Activated CD8-positive, alpha-beta memory T cell treated with anti-CD3 and anti-CD28 coated beads, Interleukin-2, amount 50 U/mL, for 1 hour (primary cell): ENCODE measurements at regions not wholly inside any gene's neighbourhood (a gene's known extent, or its start where the extent isn't known, plus 50 kb on each side); places are given as distances from the start of the nearest gene placed in this dataset.
"Not testable (repeated sequence)": the region's sequence is repeated elsewhere in the genome, so short reads cannot be mapped to it uniquely, and the experiment has no call there.

Experiments used
- DNase-seq: peaks from one replicate; pipeline ENCODE4 v3.0.0-alpha.2; 2020; ENCODE audit errors: extremely low read depth

DNA sequence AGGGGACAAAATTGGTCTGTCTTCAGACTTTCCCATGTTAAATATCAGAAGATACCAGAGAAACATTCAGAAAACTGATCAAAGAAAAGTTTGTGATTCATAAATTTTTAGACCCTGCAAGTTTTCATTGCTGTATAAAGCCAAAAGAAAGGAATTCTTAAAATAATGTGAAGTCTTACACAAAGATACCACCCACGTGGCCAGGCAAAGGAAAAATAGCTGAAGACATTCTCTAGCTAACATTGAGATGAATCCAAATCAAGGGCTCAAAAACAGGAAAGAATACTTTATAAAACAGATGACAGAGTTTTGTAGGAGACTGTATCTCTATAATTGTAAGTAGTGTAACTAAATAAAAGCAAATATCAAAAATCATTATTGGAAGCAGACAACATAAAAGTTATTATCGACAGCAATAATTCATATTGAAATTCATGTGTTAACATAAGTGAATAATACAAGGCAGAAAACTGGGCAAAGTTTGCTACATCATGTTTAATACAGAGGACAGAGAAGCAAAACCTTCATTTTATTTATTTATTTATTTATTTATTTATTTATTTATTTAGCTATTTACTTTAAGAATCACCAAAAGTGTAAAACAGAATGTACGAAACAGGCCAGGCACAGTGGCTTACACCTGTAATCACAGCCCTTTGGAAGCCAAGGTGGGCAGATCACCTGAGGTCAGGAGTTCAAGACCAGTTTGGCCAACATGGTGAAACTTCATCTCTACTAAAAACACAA, 204.6 kb upstream of the SLIT2 start:
- DNase-seq: no peak

DNA sequence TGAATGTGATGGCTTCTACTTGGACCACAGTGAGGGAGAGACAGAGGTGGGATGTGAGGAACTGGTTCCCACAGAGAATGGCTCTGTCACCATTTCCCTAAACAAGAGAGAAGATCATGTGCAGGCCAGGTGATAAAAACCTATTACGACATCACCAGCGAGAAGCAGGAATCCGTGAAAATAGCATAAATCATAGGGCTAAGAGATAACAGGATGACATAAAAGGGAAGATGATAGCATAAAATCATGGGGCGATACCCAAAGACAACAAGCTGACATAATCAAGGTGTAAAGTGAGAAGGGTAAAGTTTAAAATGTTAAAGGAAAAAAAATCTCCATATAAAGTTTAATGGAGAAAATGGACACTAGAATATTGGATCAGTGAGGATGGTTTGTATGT, 205.5 kb upstream of the SLIT2 start:
- no peak for DNase-seq

DNA sequence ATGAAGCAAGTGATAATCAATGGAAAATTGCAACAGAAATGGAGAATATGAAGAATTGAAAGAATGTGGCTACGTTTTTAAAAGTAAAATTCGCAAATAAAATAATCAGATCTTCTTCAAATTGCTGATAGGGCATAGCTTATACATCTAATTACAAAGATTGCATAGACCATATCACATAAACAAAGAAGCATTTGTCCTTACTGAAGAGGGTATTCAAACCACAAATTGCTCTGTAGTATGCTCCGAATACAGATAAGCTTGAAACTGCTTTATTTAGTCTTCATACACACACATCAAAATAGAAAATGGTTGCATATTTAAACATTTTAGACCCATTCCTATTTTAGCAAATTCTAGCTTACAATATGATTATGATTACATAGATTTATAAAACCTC, 206.7 kb upstream of the SLIT2 start:
- no peak for DNase-seq

DNA sequence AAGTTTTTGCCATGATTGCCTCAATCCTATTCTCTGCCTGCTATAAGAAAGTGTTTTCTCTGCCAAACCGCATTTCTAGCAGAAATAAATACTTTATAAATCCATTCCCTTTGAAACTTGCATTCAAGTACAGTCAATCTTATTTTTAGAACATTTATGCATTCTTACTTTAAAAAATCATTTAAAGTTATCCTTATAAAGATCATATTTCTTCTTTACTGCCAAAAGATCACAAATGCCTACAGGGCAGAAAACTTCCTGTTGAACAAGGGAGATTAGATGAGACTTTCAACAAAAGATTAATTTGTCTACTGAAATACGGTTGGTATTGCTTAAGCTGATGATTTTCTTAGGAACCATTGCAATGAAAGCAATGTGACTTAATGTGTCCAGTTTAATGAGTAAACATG, 207.2 kb upstream of the SLIT2 start:
- DNase-seq: no peak

DNA sequence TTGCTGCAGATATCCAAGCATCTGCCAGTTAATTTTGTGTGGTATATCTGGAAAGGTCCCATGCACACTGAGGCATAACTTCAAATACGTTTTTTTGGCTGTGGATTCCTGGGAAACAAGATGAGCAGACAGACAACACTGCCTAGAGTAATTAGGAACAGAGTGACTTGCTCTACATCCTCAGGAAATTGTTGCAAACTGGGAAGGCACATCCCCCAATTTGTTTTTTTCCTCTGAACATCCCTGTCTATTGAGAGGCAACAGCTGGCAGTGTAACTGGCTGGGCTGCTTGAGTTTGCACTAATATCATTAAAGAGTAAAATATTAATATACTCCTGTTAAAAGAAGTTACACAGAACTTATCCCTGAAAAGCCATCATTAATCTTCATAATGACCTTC, 207.7 kb upstream of the SLIT2 start:
- no peak for DNase-seq

DNA sequence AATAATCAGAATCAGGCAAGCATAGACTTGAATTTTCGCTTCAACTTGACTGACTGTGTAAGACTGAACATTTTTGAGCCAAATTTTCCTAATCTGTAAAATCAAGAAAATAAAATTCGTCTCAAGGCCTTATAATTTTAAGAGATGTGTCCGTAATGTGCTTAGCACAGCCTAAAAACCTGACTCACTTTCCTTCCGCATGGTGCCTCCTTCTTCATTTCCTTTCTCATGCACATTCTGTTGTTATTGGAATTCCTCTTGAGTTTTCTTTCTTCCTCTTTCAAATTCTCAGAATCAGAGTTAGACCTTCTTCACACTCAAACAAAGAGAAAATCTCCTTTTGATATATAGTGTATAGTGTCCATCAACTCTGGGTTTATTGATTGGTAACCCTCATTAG, 208.9 kb upstream of the SLIT2 start:
- no peak for DNase-seq

DNA sequence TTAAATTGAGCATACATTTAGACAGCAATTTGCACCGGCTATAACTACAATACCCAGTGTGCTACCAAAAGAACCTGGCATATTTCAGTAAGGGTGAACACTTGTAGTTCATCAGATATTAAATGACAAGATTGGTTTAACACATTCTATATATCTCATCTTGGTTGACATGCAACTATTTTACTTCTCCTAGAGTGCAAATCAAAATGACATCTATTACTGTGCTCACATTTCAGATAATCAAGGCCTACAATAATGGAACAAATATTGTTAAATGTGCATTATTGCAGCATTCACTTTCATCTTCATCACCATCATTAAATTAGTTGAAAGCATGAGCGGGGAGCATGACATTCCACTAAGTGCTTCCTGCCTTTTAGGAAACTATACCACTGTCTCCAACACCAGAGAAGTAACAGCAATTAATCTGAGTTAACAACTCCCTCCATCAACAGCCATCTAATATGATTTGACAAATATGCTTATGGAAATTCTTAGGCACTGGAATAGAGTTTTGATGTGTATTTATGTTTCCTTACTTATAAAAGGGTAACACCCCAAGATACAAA, 209.8 kb upstream of the SLIT2 start:
- no peak for DNase-seq

DNA sequence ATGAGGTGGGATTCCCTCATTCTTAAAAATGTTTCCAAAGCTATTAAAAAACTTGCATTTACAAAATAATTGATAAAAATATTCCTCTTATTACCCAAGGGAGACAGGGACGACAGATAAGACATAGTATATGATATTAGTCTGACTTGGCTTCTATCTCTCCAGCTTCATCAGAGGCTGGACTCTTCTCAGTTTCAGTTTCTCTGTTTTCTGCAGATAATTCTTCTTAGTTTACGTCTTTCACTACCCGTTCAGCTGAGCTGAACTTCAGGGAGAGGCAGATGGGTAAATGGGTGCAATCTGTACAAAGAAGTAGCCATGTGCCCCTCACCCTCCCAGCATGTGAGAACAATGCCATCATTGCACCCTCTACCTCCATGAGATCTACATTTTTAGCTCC, 214.0 kb upstream of the SLIT2 start:
- DNase-seq: no peak

DNA sequence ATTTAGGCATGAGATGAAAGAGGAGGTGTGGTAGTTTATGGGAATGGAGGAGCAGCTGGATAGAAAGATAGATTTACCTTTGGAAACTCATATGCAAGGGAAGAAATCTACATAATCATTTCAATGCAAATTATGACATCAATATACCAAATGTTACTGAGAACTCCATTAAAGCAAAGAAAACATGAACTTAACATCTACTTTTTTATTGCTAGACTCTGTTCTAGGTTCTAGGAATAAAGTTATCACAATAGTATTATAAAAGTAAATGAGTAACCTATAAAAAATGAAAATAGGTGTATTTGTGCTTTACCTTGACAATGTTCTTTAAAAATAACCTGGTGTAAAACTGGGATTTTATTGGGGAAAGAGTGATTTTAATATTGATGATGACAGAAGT, 221.6 kb upstream of the SLIT2 start:
- DNase-seq: no peak

DNA sequence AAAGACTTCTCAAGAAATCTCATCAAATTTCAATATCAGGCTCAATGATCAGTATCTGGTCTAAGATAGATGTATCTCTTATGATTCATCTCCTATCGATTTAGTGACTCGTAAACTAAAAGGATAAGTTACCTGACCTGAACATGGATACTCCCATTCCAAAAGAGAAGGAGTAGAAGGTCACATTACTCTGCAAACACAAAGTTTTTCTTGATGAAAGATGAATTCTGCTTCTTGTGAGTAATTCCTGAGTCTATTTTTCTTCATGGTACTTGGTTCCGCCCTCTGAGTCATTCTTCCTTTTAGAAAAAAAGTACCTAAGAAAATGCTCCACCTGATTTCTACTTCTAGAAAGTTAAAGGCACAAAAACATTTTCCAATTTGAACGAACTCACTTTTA, 223.1 kb upstream of the SLIT2 start:
- DNase-seq: no peak

DNA sequence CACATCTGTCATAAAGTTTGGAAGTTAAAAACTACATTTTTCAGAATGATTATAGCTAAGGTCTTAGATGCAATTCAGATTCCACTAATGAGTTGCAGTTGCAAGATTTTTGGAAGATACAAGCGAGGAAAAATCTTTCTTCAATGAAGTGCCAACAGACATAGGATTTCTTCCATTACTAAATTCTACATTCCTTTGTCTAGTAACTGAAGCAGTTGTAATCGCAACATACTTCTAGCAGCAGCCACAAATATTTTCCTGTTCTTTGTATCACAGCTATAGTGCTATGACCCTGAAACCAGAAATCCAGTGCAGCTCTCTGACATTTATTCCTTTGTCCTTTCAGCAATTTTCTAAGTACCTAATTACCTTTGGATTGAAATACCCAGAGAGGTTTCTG, 225.2 kb upstream of the SLIT2 start:
- no peak for DNase-seq

DNA sequence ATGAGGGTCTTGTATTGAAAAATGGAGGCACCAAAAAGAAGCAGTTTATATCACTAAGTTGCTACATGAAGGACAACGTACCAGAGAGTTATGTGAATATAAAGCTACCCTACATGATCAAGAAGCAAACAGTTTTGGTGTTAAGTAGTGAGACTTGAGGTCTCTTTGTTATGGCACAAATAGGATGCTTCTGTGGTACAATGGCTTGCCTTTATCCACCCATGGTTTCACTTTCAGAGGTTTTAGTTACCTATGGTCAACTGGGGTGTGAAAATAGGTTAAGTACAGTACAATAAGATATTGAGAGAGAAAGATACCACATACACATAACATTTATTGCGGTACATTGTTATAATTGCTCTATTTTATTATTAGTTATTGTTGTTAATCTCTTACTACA, 229.2 kb upstream of the SLIT2 start:
- no peak for DNase-seq

DNA sequence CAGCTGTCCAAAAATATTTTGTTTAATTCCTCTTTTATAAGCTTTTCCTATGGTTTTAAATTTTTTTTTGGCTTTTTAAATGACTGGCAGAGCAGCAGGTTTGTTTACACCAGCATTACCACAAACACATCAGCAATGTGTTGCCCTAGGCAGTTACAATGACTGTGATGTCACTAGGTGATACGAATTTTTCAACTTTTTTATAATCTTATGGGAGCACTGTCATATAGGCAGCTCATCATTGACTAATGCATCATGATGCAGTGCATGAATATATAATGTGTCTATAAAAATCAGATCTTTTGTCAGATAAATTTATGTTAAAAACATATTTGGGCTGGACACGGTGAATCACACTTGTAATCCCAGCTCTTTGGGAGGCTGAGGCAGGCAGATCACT, 231.6 kb upstream of the SLIT2 start:
- DNase-seq: no peak

DNA sequence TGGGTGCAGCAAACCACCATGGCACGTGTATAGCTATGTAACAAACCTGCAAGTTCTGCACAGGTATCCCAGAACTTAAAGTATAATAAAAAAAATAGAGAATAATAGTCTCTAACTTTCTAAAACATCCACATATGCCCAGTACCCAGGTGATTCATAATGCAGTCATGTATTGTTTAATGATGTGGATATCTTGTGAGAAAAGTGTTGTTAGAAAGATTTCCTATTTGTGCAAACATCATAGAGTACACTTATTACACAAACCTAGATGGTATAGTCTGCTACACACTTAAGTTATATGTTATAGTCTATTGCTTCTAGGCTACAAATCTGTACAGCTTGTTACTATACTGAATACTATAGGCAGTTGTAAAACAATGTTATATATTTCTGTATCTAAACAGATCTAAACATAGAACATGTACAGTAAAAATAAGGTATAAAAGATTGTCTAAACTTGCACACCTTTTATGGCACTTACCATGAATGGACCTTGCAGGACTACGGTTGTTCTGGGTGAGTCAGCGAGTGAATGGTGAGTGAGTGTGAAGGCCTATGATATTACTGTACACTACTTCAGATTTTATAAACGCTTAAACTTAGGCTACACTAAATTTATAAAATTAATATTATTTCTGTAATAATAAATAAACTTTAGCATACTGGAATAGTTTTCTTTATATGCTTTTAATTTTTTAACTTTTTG, 232.2 kb upstream of the SLIT2 start:
- DNase-seq: no peak

DNA sequence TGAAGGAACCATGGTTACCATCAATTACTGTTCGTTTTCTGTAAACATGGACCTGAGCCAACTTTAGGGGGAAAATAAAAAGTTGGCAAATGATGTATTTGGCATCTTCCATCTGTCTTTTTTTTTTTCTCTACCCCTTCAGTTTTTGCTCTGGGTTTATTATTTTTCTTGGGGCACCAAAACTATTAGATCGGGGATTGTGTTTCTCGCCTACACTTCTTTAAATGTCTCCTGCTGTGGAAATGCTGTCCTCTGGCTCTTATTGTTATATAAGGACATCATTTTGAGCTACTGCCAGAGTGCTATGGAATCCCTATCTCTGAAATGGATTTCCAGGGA, 234.0 kb upstream of the SLIT2 start:
- no peak for DNase-seq

DNA sequence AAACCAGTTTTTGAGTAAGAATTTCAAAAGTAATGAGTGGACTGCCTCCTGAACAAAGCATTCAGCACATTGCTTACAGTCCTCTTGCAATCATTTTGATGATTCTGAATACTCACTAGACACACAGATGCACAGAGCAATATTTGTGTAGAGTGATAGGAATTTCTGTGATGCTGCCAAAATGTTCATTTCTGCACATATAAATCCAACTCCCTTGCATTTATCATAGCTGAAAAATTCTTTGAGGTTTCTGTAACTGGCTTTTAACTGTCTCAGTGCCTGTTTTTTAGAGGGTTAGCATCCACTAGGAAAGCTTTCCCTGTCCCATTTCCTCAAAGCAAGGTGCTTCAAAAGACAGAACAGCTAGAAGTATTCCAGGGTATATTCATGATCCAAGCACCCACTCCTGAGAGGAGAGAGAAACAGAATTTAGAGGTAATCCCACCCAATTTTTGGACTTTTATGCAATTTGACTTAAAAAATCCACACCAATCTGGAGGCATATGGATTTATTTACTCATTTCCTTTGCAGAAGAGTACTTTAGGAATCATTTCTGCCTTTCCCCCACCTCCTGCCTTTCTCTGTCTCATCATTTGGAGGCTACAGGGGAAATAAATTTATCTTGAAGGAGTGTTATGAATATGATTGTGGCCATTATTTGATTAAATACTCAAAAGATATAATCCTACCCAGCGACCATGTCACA, 234.5 kb upstream of the SLIT2 start:
- no peak for DNase-seq

DNA sequence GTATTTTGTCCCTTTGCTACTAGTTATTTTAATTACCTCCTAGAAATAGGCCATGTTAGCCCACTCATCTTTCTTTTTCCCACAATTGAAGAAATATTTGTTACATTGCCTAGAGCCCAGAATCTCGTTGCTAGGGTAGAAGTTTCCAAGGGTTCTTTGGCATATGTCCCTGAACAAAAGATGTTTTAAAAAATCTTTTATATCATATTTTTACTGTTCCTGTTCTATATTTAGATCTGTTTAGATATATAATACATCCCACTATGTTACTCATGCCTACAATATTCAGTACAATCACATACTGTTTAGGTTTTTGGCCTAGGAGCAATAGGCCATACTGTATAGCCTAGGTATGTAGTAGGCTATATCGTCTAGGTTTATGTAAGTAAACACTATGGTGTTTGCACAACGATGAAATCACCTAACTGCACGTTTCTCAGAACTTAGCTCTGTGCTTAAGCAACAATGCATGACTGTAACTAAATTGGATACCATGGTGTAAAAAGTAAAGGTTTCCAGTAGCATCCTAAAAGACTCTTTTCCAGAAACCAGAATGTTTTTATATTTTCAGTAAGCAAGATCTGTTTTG, 236.0 kb upstream of the SLIT2 start:
- DNase-seq: no peak

DNA sequence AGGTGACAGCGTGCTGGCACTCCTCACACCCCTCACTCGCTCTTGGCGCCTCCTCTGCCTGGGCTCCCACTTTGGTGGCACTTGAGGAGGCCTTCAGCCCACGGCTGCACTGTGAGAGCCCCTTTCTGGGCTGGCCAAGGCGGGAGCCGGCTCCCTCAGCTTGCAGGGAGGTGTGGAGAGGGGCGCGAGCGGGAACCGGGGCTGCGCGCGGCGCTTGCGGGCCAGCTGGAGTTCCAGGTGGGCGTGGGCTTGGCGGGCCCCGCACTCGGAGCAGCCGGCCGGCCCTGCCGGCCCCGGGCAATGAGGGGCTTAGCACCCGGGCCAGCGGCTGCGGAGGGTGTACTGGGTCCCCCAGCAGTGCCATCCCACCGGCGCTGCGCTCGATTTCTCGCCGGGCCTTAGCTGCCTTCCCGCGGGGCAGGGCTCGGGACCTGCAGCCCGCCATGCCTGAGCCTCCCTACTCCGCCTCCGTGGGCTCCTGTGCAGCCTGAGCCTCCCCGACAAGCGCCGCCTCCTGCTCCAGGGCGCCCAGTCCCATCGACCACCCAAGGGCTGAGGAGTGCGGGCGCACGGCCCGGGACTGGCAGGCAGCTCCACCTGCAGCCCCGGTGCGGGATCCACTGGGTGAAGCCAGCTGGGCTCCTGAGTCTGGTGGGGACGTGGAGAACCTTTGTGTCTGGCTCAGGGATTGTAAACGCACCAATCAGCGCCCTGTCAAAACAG, 247.7 kb upstream of the SLIT2 start:
- not testable (repeated sequence) for DNase-seq

DNA sequence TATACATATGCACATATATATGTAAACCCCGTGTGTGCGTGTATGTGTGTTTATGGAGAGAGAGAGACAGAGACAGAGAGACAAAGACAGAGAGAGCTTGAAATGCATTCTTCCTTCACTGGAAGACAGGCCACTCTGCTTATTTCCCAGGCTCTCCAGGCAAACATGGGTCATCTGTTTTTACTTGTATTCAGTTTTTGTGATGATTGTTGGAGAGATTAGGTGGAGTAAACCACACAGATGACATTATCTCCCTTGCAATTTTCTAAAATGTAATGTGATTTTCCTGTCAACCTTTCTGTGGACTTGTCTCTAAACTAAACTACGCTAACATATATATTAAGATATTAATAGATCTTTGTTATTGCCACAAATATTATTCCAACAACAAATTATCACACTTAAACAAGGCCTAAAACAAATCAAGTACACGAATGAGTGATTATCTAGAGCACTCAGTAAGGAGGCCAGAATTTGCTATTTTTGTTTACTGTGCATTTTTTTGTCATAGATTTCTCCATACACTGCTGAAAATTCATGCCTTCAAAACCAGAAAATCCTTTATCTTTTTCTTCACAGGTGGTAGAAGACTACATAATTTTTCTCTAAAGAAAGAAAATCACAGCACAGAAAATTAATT, 251.8 kb upstream of the SLIT2 start:
- no peak for DNase-seq

DNA sequence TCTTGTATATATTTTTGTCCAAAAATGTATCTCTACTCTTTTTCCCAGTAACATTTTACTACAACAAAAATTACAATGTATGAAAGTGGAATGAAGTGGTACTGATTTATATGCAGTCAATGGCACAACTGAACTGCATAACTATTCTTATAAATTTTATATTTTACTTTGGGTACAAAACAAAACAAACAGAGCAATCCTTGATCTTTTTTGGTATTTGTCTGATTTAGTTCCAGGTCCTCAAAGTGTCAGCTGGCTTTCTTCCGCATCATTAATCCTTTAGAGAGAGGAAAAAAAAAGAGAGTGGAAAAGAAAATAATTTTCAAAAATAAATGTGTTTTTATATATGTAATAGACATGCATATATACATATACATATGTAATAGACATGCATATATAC, 252.4 kb upstream of the SLIT2 start:
- no peak for DNase-seq

DNA sequence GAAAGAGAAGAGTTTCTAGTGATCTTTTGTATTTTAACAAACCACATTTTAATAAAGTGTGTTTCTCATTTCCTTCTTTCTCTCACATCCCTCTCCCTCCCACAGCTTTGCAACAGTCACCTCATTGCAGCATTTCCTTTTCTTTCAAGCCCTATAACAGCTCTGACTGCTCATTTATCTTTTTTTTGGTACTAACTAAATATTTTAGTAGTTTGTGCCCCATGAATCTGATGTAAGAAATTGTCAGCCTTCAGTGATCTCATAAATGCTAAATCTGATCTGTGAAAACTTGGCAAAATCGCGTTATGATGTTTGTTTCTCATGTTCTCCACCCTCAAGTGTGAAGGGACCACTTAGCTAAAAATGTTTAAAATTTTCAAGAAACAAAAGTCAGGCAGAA, 258.5 kb upstream of the SLIT2 start:
- no peak for DNase-seq
